Heart left ventricle (tissue), 16 donors: ENCODE measurements at regions not wholly inside any gene's neighbourhood (a gene's known extent, or its start where the extent isn't known, plus 50 kb on each side); places are given as distances from the start of the nearest gene placed in this dataset.

Source experiments
- ATAC-seq, 4 donors: fragments of 200-7000 bp; cut with Tn5 transposase; one replicate each; pipeline ENCODE4 v1.9.1; 2020 to 2022; ENCODE audit warnings: moderate library complexity in 4 of 4, mild to moderate bottlenecking in 3 of 4, moderate number of reproducible peaks in 1 of 4
- DNase-seq, 5 donors: peaks; one replicate each; pipeline ENCODE4 v3.0.0-alpha.2; 2020
- H3K27ac ChIP-seq, 12 donors: fragments of 200-600 bp; sonication (generic) in 4 of 12; one replicate each; pipeline versions ENCODE4 v1.5.0 to v1.8.0; 2016 to 2022; ENCODE audit warnings: mild to moderate bottlenecking in 2 of 12
- H3K27me3 ChIP-seq, 9 donors: fragments of 200-600 bp; sonication (generic) in 2 of 9; one replicate each; pipeline versions ENCODE4 v1.5.1 to v1.8.0; 2016 to 2022; ENCODE audit warnings: mild to moderate bottlenecking in 3 of 9
- H3K36me3 ChIP-seq, 9 donors: fragments of 200-600 bp; sonication (generic) in 2 of 9; one replicate each; pipeline versions ENCODE4 v1.5.0 to v1.8.0; 2018 to 2022; ENCODE audit warnings: mild to moderate bottlenecking in 2 of 9
- H3K4me1 ChIP-seq, 12 donors: fragments of 200-600 bp; sonication (generic) in 4 of 12; one replicate each; pipeline versions ENCODE4 v1.5.0 to v1.8.0; 2016 to 2022; ENCODE audit warnings: mild to moderate bottlenecking in 3 of 12
- H3K4me3 ChIP-seq, 12 donors: fragments of 200-600 bp; sonication (generic) in 4 of 12; one replicate each; pipeline versions ENCODE4 v1.5.0 to v1.8.0; 2017 to 2022; ENCODE audit warnings: mild to moderate bottlenecking in 9 of 12, moderate library complexity in 4 of 12
- H3K9me3 ChIP-seq, 12 donors: fragments of 200-600 bp; sonication (generic) in 4 of 12; one replicate each; pipeline versions ENCODE4 v1.5.0 to v1.8.0; 2016 to 2022; ENCODE audit warnings: mild to moderate bottlenecking in 1 of 12
- POLR2A ChIP-seq, 2 donors: fragments of 450-650 bp; IDR thresholded peaks; one replicate each; pipeline ENCODE4 v1.6.1; 2017; ENCODE audit warnings: antibody characterized with exemption in 2 of 2, mild to moderate bottlenecking in 2 of 2, moderate library complexity in 2 of 2
- WGBS, 4 donors: extraction: QIAGEN DNeasy Blood & Tissue Kit in 2 of 4; methylation state at CpG; one replicate each; pipeline versions ENCODE4 v1.1.5 to v1.1.7; 2013 to 2018; 5-methylcytosine and 5-hydroxymethylcytosine counted together
- intact Hi-C, 10 donors: fragments of 100-400 bp; cut with DNase I; formaldehyde crosslinking; loops; one replicate each; pipeline versions ENCODE4 v1.11.1 to v1.14.2; 2022
- TF ChIP-seq, protein P1 (sequence below), 12 donors: fragments of 200-600 bp; sonication (generic) in 4 of 12; IDR thresholded peaks; one replicate each; pipeline versions ENCODE4 v1.5.0 to v1.8.0; 2018 to 2022; ENCODE audit warnings: antibody characterized with exemption in 12 of 12, mild to moderate bottlenecking in 5 of 12
- donor health status: ischemic (EF 13 %, LVEDD 7.1; RV severe dilation, severe dysfunction).
- donor health status: healthy with polysubstance abuse.
- donor health status: DM: no; HTN: yes; CAD: no.
- donor health status: DM: no; HTN: no; CAD: no.
- donor health status: ischemic (EF 25% LVEDD 6.9; RV normal size, moderate dysfunction).
- donor health status: ischemic (EF 25% LVEDD 5.7; RV mildly dilated, moderate dysfunction).
- donor health status: healthy.
- donor health status: DM: yes; HTN: yes; CAD: no.
- donor health status: ischemic (EF 35%, LVEDD 5.7; RV mildly dilated, moderate dysfunction).
- donor health status: nonischemic (EF 11% LVEDD 7.7; RV severe dilation, severe dysfunction).
- donor health status: DM: yes; HTN: yes; CAD: no.
- donor health status: PGD.
- donor health status: ischemic (EF 29% LVEDD 5.4; RV normal size, mild dysfunction).
- donor health status: nonischemic (EF 23%, LVEDD 6.1; RV moderate dilation, normal function).

DNA sequence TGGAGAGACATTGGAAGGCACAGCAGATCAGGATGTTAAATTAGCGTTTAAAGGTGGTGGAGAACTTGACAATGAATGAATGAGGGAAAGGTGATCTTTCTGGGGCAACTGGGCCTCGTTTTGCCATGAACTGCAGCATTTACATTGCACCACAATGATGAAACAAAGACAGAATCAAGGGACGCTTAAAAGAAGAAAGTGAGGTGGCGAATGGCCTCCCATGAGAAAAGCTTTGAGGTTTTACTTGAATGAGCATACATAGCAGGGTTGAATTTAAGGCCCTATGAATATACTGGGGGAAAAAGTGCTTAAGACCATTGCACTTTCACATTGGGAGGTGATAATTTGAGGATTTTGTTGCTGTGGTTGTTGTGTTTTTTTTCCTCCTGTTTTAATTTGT lies 476.4 kb downstream of the ISL1 start:
- Histone ChIP-seq H3K27ac (no peak overlapping the region), H3K27me3 (no peaks in the 10 kb centered on the region), H3K9me3 (no peaks in the 10 kb centered on the region), H3K4me3 (no peak overlapping the region), H3K4me1 (no peaks in the 10 kb centered on the region), H3K36me3 (no peaks in the 10 kb centered on the region)
- TF ChIP-seq POLR2A (IDR thresholded peaks at IDR 0.05) = no peak
- TF ChIP-seq, protein P1, sequence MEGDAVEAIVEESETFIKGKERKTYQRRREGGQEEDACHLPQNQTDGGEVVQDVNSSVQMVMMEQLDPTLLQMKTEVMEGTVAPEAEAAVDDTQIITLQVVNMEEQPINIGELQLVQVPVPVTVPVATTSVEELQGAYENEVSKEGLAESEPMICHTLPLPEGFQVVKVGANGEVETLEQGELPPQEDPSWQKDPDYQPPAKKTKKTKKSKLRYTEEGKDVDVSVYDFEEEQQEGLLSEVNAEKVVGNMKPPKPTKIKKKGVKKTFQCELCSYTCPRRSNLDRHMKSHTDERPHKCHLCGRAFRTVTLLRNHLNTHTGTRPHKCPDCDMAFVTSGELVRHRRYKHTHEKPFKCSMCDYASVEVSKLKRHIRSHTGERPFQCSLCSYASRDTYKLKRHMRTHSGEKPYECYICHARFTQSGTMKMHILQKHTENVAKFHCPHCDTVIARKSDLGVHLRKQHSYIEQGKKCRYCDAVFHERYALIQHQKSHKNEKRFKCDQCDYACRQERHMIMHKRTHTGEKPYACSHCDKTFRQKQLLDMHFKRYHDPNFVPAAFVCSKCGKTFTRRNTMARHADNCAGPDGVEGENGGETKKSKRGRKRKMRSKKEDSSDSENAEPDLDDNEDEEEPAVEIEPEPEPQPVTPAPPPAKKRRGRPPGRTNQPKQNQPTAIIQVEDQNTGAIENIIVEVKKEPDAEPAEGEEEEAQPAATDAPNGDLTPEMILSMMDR (IDR thresholded peaks at IDR 0.05) = no peak
- 62 to 65% (median 64%) methylated on average over 4 of the region's 4 CpGs for WGBS, 4 donors
- intact Hi-C loops = no loop called here
- DNase-seq = no peak
- ATAC-seq = no peak

DNA sequence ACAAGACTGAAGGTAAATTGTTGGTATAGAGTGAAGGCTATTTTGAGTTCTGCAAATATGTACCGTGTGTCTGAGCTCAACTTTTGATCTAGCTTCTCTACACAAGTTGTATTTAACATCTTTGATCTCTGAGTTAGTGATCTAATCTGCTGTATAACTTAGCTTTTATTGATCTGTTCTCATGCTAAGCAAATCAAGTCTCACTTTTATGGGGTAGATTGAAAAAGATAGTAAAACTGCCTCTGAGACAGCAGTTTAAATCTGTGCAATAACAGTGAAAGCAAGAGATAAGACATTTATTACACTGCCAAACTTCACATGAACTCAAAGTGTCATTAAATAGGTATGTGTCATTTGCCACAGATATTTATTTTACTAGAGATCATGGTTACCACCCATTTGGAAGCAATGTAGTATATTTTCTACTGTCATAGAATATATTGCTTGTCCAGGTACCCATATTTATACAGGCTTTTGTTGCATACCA lies 477.3 kb downstream of the ISL1 start:
- Histone ChIP-seq H3K27me3 (no peaks in the 10 kb centered on the region), H3K27ac (no peak overlapping the region), H3K4me3 (no peak overlapping the region), H3K36me3 (no peaks in the 10 kb centered on the region), H3K4me1 (no peaks in the 10 kb centered on the region), H3K9me3 (no peaks in the 10 kb centered on the region)
- WGBS, 4 donors = 61 to 83% (median 72%) methylated on average over 1 of the region's 1 CpG
- ATAC-seq = no peak
- intact Hi-C loops = no loop called here
- TF ChIP-seq POLR2A (IDR thresholded peaks at IDR 0.05) = no peak
- TF ChIP-seq, protein P1 (IDR thresholded peaks at IDR 0.05) = no peak
- DNase-seq = no peak

DNA sequence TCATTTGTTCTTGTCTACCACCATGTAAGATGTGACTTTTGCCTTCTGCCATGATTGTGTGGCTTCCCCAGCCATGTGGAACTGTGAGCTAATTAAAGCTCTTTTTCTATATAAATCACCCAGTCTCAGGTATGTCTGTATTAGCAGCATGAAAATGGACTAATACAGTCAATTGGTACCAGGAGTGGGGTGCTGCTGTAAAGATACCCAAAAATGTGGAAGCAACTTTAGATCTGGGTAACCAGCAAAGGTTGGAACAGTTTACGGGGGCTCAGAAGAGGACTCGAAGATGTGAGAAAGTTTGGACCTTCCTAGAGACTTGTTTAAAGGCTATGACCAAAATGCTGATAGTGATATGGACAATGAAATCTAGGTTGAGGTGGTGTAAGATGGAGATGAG lies 488.9 kb downstream of the ISL1 start:
- ATAC-seq = no peak
- no peaks in the 10 kb centered on the region for H3K4me1 ChIP-seq
- H3K36me3 ChIP-seq = no peaks in the 10 kb centered on the region
- H3K27ac ChIP-seq = no peak overlapping the region
- H3K9me3 ChIP-seq = peaks cover 0 to 35% (median 11%) of the 10 kb centered on the region in 12 donors
- 78 to 88% (median 82%) methylated on average over 2 of the region's 2 CpGs for WGBS, 4 donors
- DNase-seq = no peak
- TF ChIP-seq, protein P1 (IDR thresholded peaks at IDR 0.05) = no peak
- TF ChIP-seq POLR2A (IDR thresholded peaks at IDR 0.05) = no peak
- H3K4me3 ChIP-seq = no peak overlapping the region
- intact Hi-C loops = no loop called here
- no peaks in the 10 kb centered on the region for H3K27me3 ChIP-seq

DNA sequence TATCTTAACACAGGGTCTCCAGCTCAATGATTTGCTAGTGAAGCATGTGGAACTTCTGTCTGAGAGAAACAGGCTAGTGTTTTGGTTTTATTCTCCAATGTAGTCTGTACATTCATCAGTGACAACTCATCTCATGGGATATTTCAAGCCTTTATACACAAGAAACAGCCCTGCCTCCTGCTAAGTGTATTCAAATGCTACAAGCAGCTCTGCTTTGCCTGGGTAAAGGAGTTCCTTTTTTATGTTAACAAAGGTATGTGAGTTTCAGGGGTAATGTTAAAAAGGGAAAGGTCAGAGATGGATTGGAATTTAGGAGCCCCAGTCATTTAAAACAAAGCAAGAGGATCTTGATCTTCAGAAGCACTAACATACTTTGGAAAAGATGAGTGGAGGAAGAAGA lies 498.7 kb downstream of the ISL1 start:
- Histone ChIP-seq H3K27me3 (no peaks in the 10 kb centered on the region), H3K9me3 (peaks cover 0 to 1% (median 0%) of the 10 kb centered on the region in 12 donors), H3K4me3 (no peak overlapping the region), H3K4me1 (no peaks in the 10 kb centered on the region), H3K36me3 (no peaks in the 10 kb centered on the region), H3K27ac (no peak overlapping the region)
- intact Hi-C loops = no loop called here
- DNase-seq (no peak), ATAC-seq (no peak)
- no peak for TF ChIP-seq POLR2A (IDR thresholded peaks at IDR 0.05)
- TF ChIP-seq, protein P1 (IDR thresholded peaks at IDR 0.05) = no peak
